GM12878 (cell line): ENCODE measurements at regions not wholly inside any gene's neighbourhood (a gene's known extent, or its start where the extent isn't known, plus 50 kb on each side); places are given as distances from the start of the nearest gene placed in this dataset.

Experiments used
- ATAC-seq: fragments of 200-7000 bp; cut with Tn5 transposase; 3 replicates; pipeline ENCODE4 v1.9.1; 2020; ENCODE audit warnings: mild to moderate bottlenecking, moderate library complexity
- BruUV-seq: library from RNA; stranded (reverse); fragments of 400-500 nt; replicated peaks from 2 replicates; lab custom pipeline; 2021; lab: Mats Ljungman, UMichigan
- CTCF ChIA-PET: fragments of 300-600 bp; sonication (Branson Sonifier 250); formaldehyde crosslinking; extraction: SDS; loops from one replicate; lab custom pipeline; 2021; ENCODE audit warnings: inconsistent platforms; lab: Yijun Ruan, JAX
- POLR2A ChIA-PET: fragments of 350-600 bp; formaldehyde crosslinking; extraction: SDS; loops from one replicate; lab custom pipeline; 2021; ENCODE audit warnings: inconsistent platforms; lab: Charles Lee
- RAD21 ChIA-PET: fragments of 300-600 bp; sonication (Branson Sonifier 250); formaldehyde crosslinking; loops from one replicate; lab custom pipeline; 2023; ENCODE audit warnings: antibody characterized with exemption; ENCODE audit not compliant: unreplicated experiment; lab: Charles Lee
- SMC1A ChIA-PET: fragments of 300-600 bp; sonication (Branson Sonifier 250); formaldehyde crosslinking; loops from one replicate; lab custom pipeline; 2023; ENCODE audit not compliant: unreplicated experiment, uncharacterized antibody; lab: Charles Lee
- DNase-seq: peaks from one replicate; pipeline ENCODE4 v3.0.0-alpha.2; 2011; ENCODE audit warnings: low read depth, low spot score
- FAIRE-seq: peaks from 3 replicates; lab custom pipeline; 2011; peaks lifted over from hg19 to GRCh38; lab: Jason Lieb, UNC
- H2AFZ ChIP-seq: 2 replicates; pipeline ENCODE4 v1.6.0; 2011; ENCODE audit warnings: low read depth, low read length, control low read depth; ENCODE audit not compliant: control insufficient read depth
- H3K27ac ChIP-seq: 2 replicates; pipeline ENCODE4 v1.5.1; 2011; ENCODE audit warnings: control low read depth; ENCODE audit not compliant: control insufficient read depth, insufficient read depth
- H3K27me3 ChIP-seq, 2 experiments: replicated peaks in 1 of 2; 2 replicates each; pipeline versions ENCODE4 v1.6.0 to v1.6.1; 2011; ENCODE audit warnings: low read length in 1 of 2; ENCODE audit not compliant: control insufficient read depth in 2 of 2, insufficient read depth in 2 of 2
- H3K36me3 ChIP-seq, 2 experiments: 2 replicates each; pipeline ENCODE4 v1.5.1; 2011; ENCODE audit warnings: low read length in 1 of 2; ENCODE audit not compliant: control insufficient read depth in 2 of 2, insufficient read depth in 2 of 2
- H3K4me1 ChIP-seq: 2 replicates; pipeline ENCODE4 v1.6.1; 2011; ENCODE audit warnings: mild to moderate bottlenecking, low read length, moderate library complexity, mixed read lengths; ENCODE audit not compliant: control insufficient read depth, insufficient read depth
- H3K4me2 ChIP-seq: 2 replicates; pipeline ENCODE4 v1.6.0; 2011; ENCODE audit warnings: control low read depth; ENCODE audit not compliant: control insufficient read depth, insufficient read depth
- H3K4me3 ChIP-seq: fragments of 200-600 bp; sonication (generic); 2 replicates; pipeline ENCODE4 v1.5.1; 2016
- H3K79me2 ChIP-seq: 2 replicates; pipeline ENCODE4 v1.6.0; 2011; ENCODE audit warnings: low read length; ENCODE audit not compliant: control insufficient read depth, insufficient read depth
- H3K9ac ChIP-seq: 2 replicates; pipeline ENCODE4 v1.8.0; 2011; ENCODE audit warnings: low read length, control low read depth, mixed read lengths; ENCODE audit not compliant: control insufficient read depth, insufficient read depth
- H3K9me3 ChIP-seq: replicated peaks from 3 replicates; pipeline ENCODE4 v1.5.1; 2011; ENCODE audit warnings: mild to moderate bottlenecking, low read length; ENCODE audit not compliant: control insufficient read depth, insufficient read depth
- H4K20me1 ChIP-seq: 2 replicates; pipeline ENCODE4 v1.6.0; 2011; ENCODE audit not compliant: control insufficient read depth, insufficient read depth
- CHD1 ChIP-seq: IDR thresholded peaks from 2 replicates; pipeline ENCODE4 v1.6.1; 2012; ENCODE audit warnings: low read depth, low read length, improper control_type of control experiment
- ESRRA ChIP-seq: IDR thresholded peaks from 2 replicates; pipeline ENCODE4 v1.6.1; 2012; ENCODE audit warnings: mild to moderate bottlenecking, low read length, improper control_type of control experiment
- IKZF1 ChIP-seq: fragments of 450-650 bp; conservative IDR thresholded peaks from 2 replicates; pipeline ENCODE4 v1.6.1; 2017; ENCODE audit warnings: antibody characterized with exemption, mild to moderate bottlenecking
- KDM1A ChIP-seq: fragments of 200-600 bp; sonication (generic); IDR thresholded peaks from 2 replicates; pipeline ENCODE4 v1.6.1; 2016; ENCODE audit warnings: borderline replicate concordance
- RAD21 ChIP-seq: IDR thresholded peaks from 2 replicates; pipeline ENCODE4 v1.6.1; 2011; ENCODE audit warnings: mild to moderate bottlenecking, low read depth, low read length, moderate library complexity; ENCODE audit not compliant: insufficient read depth
- RFX5 ChIP-seq: IDR thresholded peaks from 2 replicates; pipeline ENCODE4 v1.6.1; 2011; ENCODE audit warnings: low read depth, low read length, improper control_type of control experiment
- YBX1 ChIP-seq: fragments of 450-650 bp; IDR thresholded peaks from 2 replicates; pipeline ENCODE4 v1.6.1; 2016; ENCODE audit warnings: antibody characterized with exemption
- ZBED1 ChIP-seq: IDR thresholded peaks from 2 replicates; pipeline ENCODE4 v1.6.1; 2016; ENCODE audit warnings: borderline replicate concordance
- ZNF622 ChIP-seq: fragments of 450-650 bp; IDR thresholded peaks from 2 replicates; pipeline ENCODE4 v1.6.1; 2017; ENCODE audit warnings: mild to moderate bottlenecking, inconsistent platforms
- WGBS: methylation state at CpG from one replicate; pipeline ENCODE4 v1.1.6; 2016; ENCODE audit warnings: low lambda C conversion rate; ENCODE audit not compliant: insufficient replicate concordance, insufficient coverage; ENCODE audit errors: missing lambda C conversion rate; 5-methylcytosine and 5-hydroxymethylcytosine counted together
- in situ Hi-C: fragments of 300-500 bp; cut with MboI; formaldehyde crosslinking; loops from 9 replicates; pipeline ENCODE4 v1.14.3; 2018; ENCODE audit warnings: mixed read lengths
- intact Hi-C: fragments of 100-400 bp; cut with micrococcal nuclease; formaldehyde crosslinking; loops from one replicate; pipeline ENCODE4 v1.14.2; 2022; ENCODE audit not compliant: unreplicated experiment
- TF ChIP-seq, protein P1 (sequence below): fragments of 150-350 bp; IDR thresholded peaks from 2 replicates; pipeline ENCODE4 v1.6.1; 2016; ENCODE audit warnings: low read depth, low read length
- TF ChIP-seq, protein P2 (sequence below): fragments of 450-650 bp; IDR thresholded peaks from 2 replicates; pipeline ENCODE4 v1.6.1; 2017; ENCODE audit warnings: mild to moderate bottlenecking, moderate library complexity

DNA sequence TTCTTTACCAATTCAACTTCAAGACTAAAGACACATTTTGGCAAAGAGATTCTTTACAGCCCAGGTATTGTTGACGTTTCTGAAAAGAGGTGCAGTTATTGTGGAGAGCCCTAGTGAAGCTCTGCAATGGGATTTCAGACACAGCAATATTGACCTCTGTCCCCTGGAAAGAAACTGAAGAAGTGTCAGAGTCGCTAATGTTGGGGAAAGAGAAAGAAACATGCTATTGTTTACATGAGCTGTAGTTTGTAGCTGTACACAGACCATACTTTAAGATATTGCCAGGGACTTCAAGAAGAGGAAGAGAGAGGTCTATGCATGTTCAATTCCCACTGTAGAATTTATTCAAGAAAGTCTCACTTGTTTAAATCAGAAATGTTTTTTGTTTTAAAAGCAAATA, 497.3 kb upstream of the BOD1L1 start (continued):
- TF ChIP-seq, protein P1, sequence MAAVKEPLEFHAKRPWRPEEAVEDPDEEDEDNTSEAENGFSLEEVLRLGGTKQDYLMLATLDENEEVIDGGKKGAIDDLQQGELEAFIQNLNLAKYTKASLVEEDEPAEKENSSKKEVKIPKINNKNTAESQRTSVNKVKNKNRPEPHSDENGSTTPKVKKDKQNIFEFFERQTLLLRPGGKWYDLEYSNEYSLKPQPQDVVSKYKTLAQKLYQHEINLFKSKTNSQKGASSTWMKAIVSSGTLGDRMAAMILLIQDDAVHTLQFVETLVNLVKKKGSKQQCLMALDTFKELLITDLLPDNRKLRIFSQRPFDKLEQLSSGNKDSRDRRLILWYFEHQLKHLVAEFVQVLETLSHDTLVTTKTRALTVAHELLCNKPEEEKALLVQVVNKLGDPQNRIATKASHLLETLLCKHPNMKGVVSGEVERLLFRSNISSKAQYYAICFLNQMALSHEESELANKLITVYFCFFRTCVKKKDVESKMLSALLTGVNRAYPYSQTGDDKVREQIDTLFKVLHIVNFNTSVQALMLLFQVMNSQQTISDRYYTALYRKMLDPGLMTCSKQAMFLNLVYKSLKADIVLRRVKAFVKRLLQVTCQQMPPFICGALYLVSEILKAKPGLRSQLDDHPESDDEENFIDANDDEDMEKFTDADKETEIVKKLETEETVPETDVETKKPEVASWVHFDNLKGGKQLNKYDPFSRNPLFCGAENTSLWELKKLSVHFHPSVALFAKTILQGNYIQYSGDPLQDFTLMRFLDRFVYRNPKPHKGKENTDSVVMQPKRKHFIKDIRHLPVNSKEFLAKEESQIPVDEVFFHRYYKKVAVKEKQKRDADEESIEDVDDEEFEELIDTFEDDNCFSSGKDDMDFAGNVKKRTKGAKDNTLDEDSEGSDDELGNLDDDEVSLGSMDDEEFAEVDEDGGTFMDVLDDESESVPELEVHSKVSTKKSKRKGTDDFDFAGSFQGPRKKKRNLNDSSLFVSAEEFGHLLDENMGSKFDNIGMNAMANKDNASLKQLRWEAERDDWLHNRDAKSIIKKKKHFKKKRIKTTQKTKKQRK = no peak
- no peak for TF ChIP-seq ZNF622

DNA sequence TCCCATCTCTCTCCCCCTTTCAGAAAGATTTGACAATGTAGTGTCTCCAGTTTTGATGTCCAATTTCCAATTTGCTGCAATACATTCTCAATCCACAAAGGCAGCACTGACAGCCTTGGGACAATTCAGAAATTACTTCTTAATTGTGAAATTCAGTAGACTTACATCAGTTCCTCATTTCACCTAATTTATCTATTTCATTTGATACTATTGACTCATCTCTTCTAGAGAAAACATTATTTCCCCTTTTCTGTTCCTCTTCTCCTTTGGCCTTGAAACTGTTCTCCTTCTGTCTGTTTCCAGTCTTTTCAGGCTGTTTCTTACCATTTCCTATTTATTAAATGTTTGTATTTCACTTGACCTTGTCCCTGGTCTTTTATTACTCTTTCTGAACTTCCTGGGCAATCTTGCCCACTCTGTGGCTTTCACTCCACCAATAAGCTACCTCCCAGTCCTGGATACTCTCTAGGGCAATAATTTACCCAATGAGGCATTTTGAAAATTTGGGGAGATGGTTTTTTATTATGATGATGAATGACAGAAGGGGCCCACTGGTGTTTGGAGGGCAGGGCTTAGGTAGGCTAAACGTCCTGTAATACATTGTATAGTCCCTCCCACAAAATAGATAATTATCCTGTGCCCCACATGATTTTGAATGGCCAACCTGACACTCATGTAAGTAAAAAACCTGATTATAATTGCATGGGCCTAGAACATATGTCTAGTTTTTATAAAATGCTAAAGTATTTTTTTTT, 498.0 kb upstream of the BOD1L1 start:
- ATAC-seq (peak; percentile 97), FAIRE-seq (peak; percentile 86), DNase-seq (peak; percentile 49)
- SMC1A ChIA-PET = interaction anchor here (1.1 to 2.0 kb wide), 5 partner anchors 10 to 58 kb away, joined by 3 to 8 read pairs (median 4); no protein-coding TSS in a partner anchor
- Histone ChIP-seq H2AFZ (no peak overlapping the region), H3K27me3 (no peaks in the 10 kb centered on the region), H3K9ac (no peak overlapping the region), H3K9me3 (no peaks in the 10 kb centered on the region), H4K20me1 (no peaks in the 10 kb centered on the region), H3K4me1 (peaks cover 10% of the 10 kb centered on the region), H3K79me2 (no peaks in the 10 kb centered on the region), H3K4me3 (no peak overlapping the region), H3K4me2 (peak overlapping the region; percentile 14; the same call in 1 of the 2 replicates), H3K36me3 (no peaks in the 10 kb centered on the region), H3K27ac (peak overlapping the region; percentile 36; the same call in 1 of the 2 replicates)
- no TSS peak for BruUV-seq
- WGBS = 21% methylated on average over 1 of the region's 1 CpG
- intact Hi-C loops = no loop called here
- in situ Hi-C loops = no loop called here
- RAD21 ChIA-PET = interaction anchor here (1.9 to 2.0 kb wide), 2 partner anchors 18 to 28 kb away, joined by 6 to 8 read pairs; no protein-coding TSS in a partner anchor
- CTCF ChIA-PET = interaction anchor here (1.0 to 2.0 kb wide), 2 partner anchors 11 to 18 kb away, joined by 3 to 4 read pairs; no protein-coding TSS in a partner anchor
- POLR2A ChIA-PET = no interaction called here
- TF ChIP-seq, protein P2, sequence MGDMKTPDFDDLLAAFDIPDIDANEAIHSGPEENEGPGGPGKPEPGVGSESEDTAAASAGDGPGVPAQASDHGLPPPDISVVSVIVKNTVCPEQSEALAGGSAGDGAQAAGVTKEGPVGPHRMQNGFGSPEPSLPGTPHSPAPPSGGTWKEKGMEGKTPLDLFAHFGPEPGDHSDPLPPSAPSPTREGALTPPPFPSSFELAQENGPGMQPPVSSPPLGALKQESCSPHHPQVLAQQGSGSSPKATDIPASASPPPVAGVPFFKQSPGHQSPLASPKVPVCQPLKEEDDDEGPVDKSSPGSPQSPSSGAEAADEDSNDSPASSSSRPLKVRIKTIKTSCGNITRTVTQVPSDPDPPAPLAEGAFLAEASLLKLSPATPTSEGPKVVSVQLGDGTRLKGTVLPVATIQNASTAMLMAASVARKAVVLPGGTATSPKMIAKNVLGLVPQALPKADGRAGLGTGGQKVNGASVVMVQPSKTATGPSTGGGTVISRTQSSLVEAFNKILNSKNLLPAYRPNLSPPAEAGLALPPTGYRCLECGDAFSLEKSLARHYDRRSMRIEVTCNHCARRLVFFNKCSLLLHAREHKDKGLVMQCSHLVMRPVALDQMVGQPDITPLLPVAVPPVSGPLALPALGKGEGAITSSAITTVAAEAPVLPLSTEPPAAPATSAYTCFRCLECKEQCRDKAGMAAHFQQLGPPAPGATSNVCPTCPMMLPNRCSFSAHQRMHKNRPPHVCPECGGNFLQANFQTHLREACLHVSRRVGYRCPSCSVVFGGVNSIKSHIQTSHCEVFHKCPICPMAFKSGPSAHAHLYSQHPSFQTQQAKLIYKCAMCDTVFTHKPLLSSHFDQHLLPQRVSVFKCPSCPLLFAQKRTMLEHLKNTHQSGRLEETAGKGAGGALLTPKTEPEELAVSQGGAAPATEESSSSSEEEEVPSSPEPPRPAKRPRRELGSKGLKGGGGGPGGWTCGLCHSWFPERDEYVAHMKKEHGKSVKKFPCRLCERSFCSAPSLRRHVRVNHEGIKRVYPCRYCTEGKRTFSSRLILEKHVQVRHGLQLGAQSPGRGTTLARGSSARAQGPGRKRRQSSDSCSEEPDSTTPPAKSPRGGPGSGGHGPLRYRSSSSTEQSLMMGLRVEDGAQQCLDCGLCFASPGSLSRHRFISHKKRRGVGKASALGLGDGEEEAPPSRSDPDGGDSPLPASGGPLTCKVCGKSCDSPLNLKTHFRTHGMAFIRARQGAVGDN = no peak
- TF ChIP-seq IKZF1 = peak; percentile 78
- no peak for TF ChIP-seq RFX5
- no peak for TF ChIP-seq YBX1
- no peak for TF ChIP-seq KDM1A
- TF ChIP-seq ZBED1 = no peak
- TF ChIP-seq RAD21 = peak; percentile 20; the same call in 1 of the 2 replicates
- TF ChIP-seq CHD1 = no peak
- TF ChIP-seq ESRRA = peak; percentile 23; the same call in 1 of the 2 replicates
